ENCODE measurements at regions not wholly inside any gene's neighbourhood (a gene's known extent, or its start where the extent isn't known, plus 50 kb on each side); places are given as distances from the start of the nearest gene placed in this dataset.

DNA sequence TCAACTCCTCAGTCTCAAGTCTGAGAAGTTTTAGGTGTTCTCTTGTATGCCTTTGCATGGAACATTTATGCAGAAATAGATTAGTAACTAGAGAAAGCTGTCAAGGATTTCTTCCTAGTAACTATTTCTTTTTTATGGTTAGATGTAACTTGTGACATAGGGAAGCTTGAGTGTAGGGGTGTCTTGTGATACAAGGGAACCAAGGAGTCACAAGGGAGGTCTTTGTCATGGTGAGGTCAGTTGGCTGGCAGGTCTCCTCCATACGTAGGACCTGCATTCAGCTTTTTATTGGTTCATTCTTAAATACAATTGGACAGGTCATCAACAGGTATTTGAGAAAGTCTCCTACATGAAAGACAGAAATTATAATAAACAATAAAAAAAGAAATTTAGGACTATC lies 394.0 kb upstream of the CCDC196 start (continued):
- no peak for TF ChIP-seq IRF3 (IDR thresholded peaks at IDR 0.05)

DNA sequence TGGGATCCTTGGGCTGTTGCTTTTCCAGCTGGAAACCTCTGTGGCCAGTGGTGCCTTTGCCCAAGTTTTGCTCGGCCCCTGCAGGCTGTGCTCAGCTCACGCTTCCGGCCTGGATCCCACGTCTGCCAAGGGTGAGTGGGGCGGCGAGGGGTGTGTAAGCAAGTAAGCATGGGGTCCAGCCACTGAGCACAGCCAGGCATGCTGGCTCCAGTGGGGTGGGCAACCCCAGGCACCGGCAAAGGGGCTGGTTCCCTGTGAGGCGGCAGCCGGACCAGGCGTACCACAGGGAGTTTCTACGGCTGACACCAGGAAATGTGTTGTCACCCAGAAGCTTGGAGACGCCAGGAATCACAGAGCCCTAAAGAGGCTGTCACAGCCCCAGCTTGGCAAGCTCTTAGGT lies 393.4 kb upstream of the CCDC196 start:
- Histone ChIP-seq H3K9ac (ENCODE audit: control insufficient read depth, insufficient read depth, low read length) (no peak overlapping the region), H3K4me3 (no peak overlapping the region), H3K27ac (ENCODE audit: control insufficient read depth, insufficient read depth) (no peak overlapping the region), H3K27me3 (replicated peaks in 1 of 2; ENCODE audit: control insufficient read depth in 2 of 2, insufficient read depth in 2 of 2, low read length in 1 of 2) (no peaks in the 10 kb centered on the region; a peak in 2 of 4 replicates), H3K9me3 (replicated peaks; ENCODE audit: control insufficient read depth, insufficient read depth, low read length) (no peaks in the 10 kb centered on the region), H3K4me2 (ENCODE audit: control insufficient read depth, insufficient read depth) (no peak overlapping the region), H3K36me3 (ENCODE audit: control insufficient read depth in 2 of 2, insufficient read depth in 2 of 2, low read length in 1 of 2) (no peaks in the 10 kb centered on the region), H4K20me1 (ENCODE audit: control insufficient read depth, insufficient read depth) (no peaks in the 10 kb centered on the region), H3K79me2 (ENCODE audit: control insufficient read depth, insufficient read depth, low read length) (no peaks in the 10 kb centered on the region), H3K4me1 (ENCODE audit: control insufficient read depth, insufficient read depth, low read length) (no peaks in the 10 kb centered on the region), H2AFZ (ENCODE audit: control insufficient read depth, low read depth, low read length) (no peak overlapping the region)
- POLR2A ChIA-PET, result no interaction called here
- RAD21 ChIA-PET (ENCODE audit: unreplicated experiment), result no interaction called here
- CTCF ChIA-PET, result interaction anchor here (0.5 to 2.2 kb wide), 3 partner anchors 11 to 539 kb away, joined by 3 to 5 read pairs (median 3); no protein-coding TSS in a partner anchor
- no TSS peak for BruUV-seq (replicated peaks)
- WGBS (ENCODE audit: insufficient coverage, insufficient replicate concordance, low lambda C conversion rate, missing lambda C conversion rate), result 65% methylated on average over 12 of the region's 12 CpGs
- in situ Hi-C loops (cut with MboI), result no loop called here
- intact Hi-C loops (cut with micrococcal nuclease; ENCODE audit: unreplicated experiment), result no loop called here
- DNase-seq (ENCODE audit: low read depth, low spot score) (no peak), ATAC-seq (no peak), FAIRE-seq (no peak)
- SMC1A ChIA-PET (ENCODE audit: uncharacterized antibody, unreplicated experiment), result no interaction called here
- TF ChIP-seq LARP7 (IDR thresholded peaks at IDR 0.05) (no peak), ATF3 (IDR thresholded peaks at IDR 0.05; ENCODE audit: borderline replicate concordance, extremely low read depth, low read depth, low read length) (no peak)

DNA sequence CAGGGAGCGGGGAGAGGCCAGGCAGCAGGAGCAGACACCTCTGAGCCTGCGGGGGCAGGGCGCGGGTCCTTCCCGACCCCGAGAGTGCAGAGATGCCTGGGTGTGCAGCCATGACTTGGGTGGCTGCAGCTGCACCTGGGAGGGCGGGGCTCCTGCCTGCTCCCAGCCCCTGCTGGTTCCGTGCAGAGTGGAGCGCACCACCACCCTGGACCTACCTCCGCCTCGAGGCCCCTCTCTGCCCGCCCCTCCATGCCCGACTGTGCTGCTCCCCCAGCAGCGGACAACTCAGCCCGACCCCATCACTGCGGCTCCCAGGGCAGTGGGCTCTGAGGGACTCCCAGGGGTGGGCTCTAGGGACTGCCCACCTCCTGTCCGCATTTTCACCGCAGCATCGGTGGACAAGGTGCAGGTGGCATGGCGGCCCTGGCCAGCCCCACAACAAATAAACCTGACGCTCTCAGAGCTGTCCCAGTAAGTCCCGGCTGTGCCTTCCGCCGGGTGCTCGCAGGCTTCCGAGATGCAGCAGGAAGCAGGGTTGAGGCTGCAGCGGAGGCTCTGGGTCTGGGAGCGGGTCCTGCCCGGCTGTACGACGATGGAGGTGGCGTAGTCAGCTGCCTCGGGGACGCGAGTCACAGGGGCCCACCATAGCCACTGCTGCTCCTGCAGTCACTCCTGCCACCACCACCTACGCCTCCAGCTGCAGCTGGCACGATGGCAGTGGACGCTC lies 392.0 kb upstream of the CCDC196 start:
- ChIA-PET POLR2A (no interaction called here), CTCF (no interaction called here), RAD21 (ENCODE audit: unreplicated experiment) (no interaction called here), SMC1A (ENCODE audit: uncharacterized antibody, unreplicated experiment) (no interaction called here)
- no TSS peak for BruUV-seq (replicated peaks)
- no peak for DNase-seq (ENCODE audit: low read depth, low spot score)
- no peak overlapping the region for H2AFZ ChIP-seq (ENCODE audit: control insufficient read depth, low read depth, low read length)
- intact Hi-C loops (cut with micrococcal nuclease; ENCODE audit: unreplicated experiment), result no loop called here
- H3K9me3 ChIP-seq (replicated peaks; ENCODE audit: control insufficient read depth, insufficient read depth, low read length), result no peaks in the 10 kb centered on the region
- no peak for ATAC-seq
- 70% methylated on average over 29 of the region's 38 CpGs for WGBS (ENCODE audit: insufficient coverage, insufficient replicate concordance, low lambda C conversion rate, missing lambda C conversion rate)
- H3K4me1 ChIP-seq (ENCODE audit: control insufficient read depth, insufficient read depth, low read length), result no peaks in the 10 kb centered on the region
- no peak overlapping the region for H3K27ac ChIP-seq (ENCODE audit: control insufficient read depth, insufficient read depth)
- no peaks in the 10 kb centered on the region for H4K20me1 ChIP-seq (ENCODE audit: control insufficient read depth, insufficient read depth)
- H3K36me3 ChIP-seq (ENCODE audit: control insufficient read depth in 2 of 2, insufficient read depth in 2 of 2, low read length in 1 of 2), result no peaks in the 10 kb centered on the region
- H3K9ac ChIP-seq (ENCODE audit: control insufficient read depth, insufficient read depth, low read length), result no peak overlapping the region
- H3K79me2 ChIP-seq (ENCODE audit: control insufficient read depth, insufficient read depth, low read length), result no peaks in the 10 kb centered on the region
- no peak overlapping the region for H3K4me3 ChIP-seq
- in situ Hi-C loops (cut with MboI), result no loop called here
- no peak for FAIRE-seq
- no peaks in the 10 kb centered on the region; a peak in 2 of 4 replicates for H3K27me3 ChIP-seq (replicated peaks in 1 of 2; ENCODE audit: control insufficient read depth in 2 of 2, insufficient read depth in 2 of 2, low read length in 1 of 2)
- no peak overlapping the region for H3K4me2 ChIP-seq (ENCODE audit: control insufficient read depth, insufficient read depth)
- TF ChIP-seq SMAD1 (IDR thresholded peaks at IDR 0.05; ENCODE audit: low read depth, partially characterized antibody), result no peak
- no peak for TF ChIP-seq GATAD2B (conservative IDR thresholded peaks at IDR 0.05; ENCODE audit: low read depth)
- no peak for TF ChIP-seq NRF1 (conservative IDR thresholded peaks at IDR 0.05; ENCODE audit: low read depth, low read length)
- TF ChIP-seq, protein P1, sequence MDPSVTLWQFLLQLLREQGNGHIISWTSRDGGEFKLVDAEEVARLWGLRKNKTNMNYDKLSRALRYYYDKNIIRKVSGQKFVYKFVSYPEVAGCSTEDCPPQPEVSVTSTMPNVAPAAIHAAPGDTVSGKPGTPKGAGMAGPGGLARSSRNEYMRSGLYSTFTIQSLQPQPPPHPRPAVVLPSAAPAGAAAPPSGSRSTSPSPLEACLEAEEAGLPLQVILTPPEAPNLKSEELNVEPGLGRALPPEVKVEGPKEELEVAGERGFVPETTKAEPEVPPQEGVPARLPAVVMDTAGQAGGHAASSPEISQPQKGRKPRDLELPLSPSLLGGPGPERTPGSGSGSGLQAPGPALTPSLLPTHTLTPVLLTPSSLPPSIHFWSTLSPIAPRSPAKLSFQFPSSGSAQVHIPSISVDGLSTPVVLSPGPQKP (IDR thresholded peaks at IDR 0.05; ENCODE audit: low read depth, low read length), result no peak
- TF ChIP-seq CBX3 (IDR thresholded peaks at IDR 0.05; ENCODE audit: borderline replicate concordance, low read depth), result no peak
- TF ChIP-seq TCF7 (IDR thresholded peaks at IDR 0.05; ENCODE audit: borderline replicate concordance), result no peak
- TF ChIP-seq MEF2A (IDR thresholded peaks at IDR 0.05; ENCODE audit: insufficient read depth, low read depth, low read length), result no peak
- no peak for TF ChIP-seq NR2F1 (conservative IDR thresholded peaks at IDR 0.05)
- TF ChIP-seq ZNF24 (IDR thresholded peaks at IDR 0.05), result no peak
- no peak for TF ChIP-seq MTA3 (IDR thresholded peaks at IDR 0.05; ENCODE audit: borderline replicate concordance, low read length)
- no peak for TF ChIP-seq GABPA (IDR thresholded peaks at IDR 0.05; ENCODE audit: low read depth)
- TF ChIP-seq IKZF2 (IDR thresholded peaks at IDR 0.05), result no peak
- TF ChIP-seq DPF2 (IDR thresholded peaks at IDR 0.05), result no peak

All from GM12878 (cell line).